ENCODE measurements at regions not wholly inside any gene's neighbourhood (a gene's known extent, or its start where the extent isn't known, plus 50 kb on each side); places are given as distances from the start of the nearest gene placed in this dataset.

DNA sequence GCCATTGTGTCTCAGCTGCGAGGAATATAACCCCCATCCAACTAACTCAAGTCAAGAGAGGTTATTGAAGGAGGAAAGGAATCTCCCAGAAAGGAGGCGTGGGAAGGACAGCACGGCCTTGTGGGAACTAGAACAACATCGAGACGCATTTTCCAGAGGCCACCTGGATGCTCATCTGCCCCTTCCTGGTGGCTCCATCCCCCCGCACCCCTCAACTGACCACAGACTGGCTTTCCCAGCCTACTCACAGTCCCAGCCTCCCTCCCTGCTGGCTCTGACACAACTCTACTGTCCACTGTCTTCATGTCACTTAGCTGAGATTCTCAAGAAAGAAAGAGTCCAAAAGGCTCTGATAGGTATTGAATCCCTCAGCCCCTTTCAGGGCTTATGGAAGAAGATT, 66.0 kb upstream of the CLMN start:
- no peak for TF ChIP-seq FOXP2 (optimal IDR thresholded peaks at IDR 0.05; ENCODE audit: borderline replicate concordance, extremely low read depth, extremely low read length, insufficient read depth)
- TF ChIP-seq SIN3A (IDR thresholded peaks at IDR 0.05; ENCODE audit: borderline replicate concordance, insufficient read depth, low read length): no peak
- TF ChIP-seq, protein P1, sequence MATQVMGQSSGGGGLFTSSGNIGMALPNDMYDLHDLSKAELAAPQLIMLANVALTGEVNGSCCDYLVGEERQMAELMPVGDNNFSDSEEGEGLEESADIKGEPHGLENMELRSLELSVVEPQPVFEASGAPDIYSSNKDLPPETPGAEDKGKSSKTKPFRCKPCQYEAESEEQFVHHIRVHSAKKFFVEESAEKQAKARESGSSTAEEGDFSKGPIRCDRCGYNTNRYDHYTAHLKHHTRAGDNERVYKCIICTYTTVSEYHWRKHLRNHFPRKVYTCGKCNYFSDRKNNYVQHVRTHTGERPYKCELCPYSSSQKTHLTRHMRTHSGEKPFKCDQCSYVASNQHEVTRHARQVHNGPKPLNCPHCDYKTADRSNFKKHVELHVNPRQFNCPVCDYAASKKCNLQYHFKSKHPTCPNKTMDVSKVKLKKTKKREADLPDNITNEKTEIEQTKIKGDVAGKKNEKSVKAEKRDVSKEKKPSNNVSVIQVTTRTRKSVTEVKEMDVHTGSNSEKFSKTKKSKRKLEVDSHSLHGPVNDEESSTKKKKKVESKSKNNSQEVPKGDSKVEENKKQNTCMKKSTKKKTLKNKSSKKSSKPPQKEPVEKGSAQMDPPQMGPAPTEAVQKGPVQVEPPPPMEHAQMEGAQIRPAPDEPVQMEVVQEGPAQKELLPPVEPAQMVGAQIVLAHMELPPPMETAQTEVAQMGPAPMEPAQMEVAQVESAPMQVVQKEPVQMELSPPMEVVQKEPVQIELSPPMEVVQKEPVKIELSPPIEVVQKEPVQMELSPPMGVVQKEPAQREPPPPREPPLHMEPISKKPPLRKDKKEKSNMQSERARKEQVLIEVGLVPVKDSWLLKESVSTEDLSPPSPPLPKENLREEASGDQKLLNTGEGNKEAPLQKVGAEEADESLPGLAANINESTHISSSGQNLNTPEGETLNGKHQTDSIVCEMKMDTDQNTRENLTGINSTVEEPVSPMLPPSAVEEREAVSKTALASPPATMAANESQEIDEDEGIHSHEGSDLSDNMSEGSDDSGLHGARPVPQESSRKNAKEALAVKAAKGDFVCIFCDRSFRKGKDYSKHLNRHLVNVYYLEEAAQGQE (IDR thresholded peaks at IDR 0.05; ENCODE audit: insufficient read depth in 1 of 2, low read depth in 2 of 2, low read length in 2 of 2): no peak
- no peak for TF ChIP-seq POLR2AphosphoS5 (IDR thresholded peaks at IDR 0.05; ENCODE audit: low read depth, low read length)
- no peak for TF ChIP-seq TAF1 (IDR thresholded peaks at IDR 0.05; ENCODE audit: borderline replicate concordance, insufficient read depth, low read length)

DNA sequence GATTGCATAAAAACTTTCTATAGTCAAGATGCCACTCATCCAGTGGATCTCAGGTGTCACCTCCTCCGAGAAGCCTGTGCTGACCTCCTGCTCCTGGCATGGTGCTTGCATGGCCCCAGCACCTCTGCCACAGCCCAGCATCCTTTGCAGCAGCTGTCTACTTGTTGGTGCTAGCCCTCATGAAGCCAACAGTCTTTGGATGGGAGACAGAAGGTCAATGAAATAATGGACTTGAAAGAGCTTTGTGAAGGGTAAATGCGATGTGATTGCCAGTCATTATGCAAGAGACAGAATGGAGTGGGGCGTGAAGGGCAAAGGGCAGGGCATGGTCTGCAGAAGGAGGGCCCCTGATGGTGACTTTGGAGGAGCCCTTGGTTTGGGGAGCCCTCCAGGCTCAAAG, 63.0 kb upstream of the CLMN start:
- TF ChIP-seq, protein P1 (IDR thresholded peaks at IDR 0.05; ENCODE audit: insufficient read depth in 1 of 2, low read depth in 2 of 2, low read length in 2 of 2): no peak
- TF ChIP-seq TAF1 (IDR thresholded peaks at IDR 0.05; ENCODE audit: borderline replicate concordance, insufficient read depth, low read length): no peak
- TF ChIP-seq FOXP2 (optimal IDR thresholded peaks at IDR 0.05; ENCODE audit: borderline replicate concordance, extremely low read depth, extremely low read length, insufficient read depth): no peak
- no peak for TF ChIP-seq POLR2AphosphoS5 (IDR thresholded peaks at IDR 0.05; ENCODE audit: low read depth, low read length)
- no peak for TF ChIP-seq SIN3A (IDR thresholded peaks at IDR 0.05; ENCODE audit: borderline replicate concordance, insufficient read depth, low read length)

DNA sequence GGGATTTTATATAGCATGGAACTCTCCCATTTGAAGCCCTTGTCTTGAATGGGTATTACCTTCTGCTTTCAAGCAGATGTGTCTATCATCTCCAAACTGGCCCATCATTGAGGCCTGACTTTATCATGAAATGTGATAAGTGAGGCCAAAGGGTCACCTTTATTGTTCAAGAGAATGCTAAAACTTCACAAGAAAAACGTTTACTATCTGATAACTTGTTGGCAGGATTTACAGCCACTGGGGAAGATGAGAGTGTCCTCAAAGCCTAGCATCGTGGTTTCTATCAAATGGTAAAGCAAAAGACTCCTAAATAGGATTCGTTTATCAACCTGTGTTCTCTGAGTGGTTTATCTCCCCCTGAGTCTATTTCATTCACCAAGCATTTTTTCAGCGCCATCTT, 62.0 kb upstream of the CLMN start:
- TF ChIP-seq TAF1 (IDR thresholded peaks at IDR 0.05; ENCODE audit: borderline replicate concordance, insufficient read depth, low read length) (no peak), POLR2AphosphoS5 (IDR thresholded peaks at IDR 0.05; ENCODE audit: low read depth, low read length) (no peak), FOXP2 (optimal IDR thresholded peaks at IDR 0.05; ENCODE audit: borderline replicate concordance, extremely low read depth, extremely low read length, insufficient read depth) (no peak), SIN3A (IDR thresholded peaks at IDR 0.05; ENCODE audit: borderline replicate concordance, insufficient read depth, low read length) (no peak)
- TF ChIP-seq, protein P1 (IDR thresholded peaks at IDR 0.05; ENCODE audit: insufficient read depth in 1 of 2, low read depth in 2 of 2, low read length in 2 of 2): no peak

DNA sequence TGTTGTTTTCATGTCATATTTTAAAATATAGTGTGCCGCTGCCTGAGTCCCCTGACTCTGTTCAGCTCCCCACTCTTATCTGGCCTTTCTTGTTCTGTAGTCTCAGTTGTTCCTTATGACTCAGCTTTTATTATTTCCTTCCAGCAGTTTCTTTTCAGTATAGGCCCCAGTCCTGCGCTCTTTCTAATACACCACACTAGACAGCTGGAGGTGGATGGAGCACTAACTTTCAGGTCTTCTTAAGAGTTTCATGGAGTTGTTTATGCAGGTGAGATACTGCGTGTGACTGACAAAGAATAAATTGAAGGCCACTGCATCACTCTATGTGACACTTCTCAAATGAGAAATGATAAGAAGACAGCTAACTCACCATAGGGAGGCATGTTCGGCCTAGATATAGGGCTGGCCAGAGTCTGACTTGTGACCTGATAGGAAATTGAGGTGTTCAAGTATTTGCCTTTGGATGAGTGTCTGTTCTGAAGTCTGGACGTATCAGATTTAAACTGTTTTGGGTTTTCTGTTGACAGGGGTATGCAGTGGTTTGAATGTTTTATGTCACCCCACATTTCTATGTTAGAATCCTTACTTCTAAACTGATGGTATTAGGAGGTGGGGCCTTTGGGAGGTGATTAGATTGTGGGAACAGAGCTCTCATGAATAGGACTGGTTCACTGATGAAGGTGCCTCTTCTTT, 60.8 kb upstream of the CLMN start:
- TF ChIP-seq POLR2AphosphoS5 (IDR thresholded peaks at IDR 0.05; ENCODE audit: low read depth, low read length): no peak
- no peak for TF ChIP-seq TAF1 (IDR thresholded peaks at IDR 0.05; ENCODE audit: borderline replicate concordance, insufficient read depth, low read length)
- TF ChIP-seq, protein P1 (IDR thresholded peaks at IDR 0.05; ENCODE audit: insufficient read depth in 1 of 2, low read depth in 2 of 2, low read length in 2 of 2): no peak
- TF ChIP-seq SIN3A (IDR thresholded peaks at IDR 0.05; ENCODE audit: borderline replicate concordance, insufficient read depth, low read length): no peak
- TF ChIP-seq FOXP2 (optimal IDR thresholded peaks at IDR 0.05; ENCODE audit: borderline replicate concordance, extremely low read depth, extremely low read length, insufficient read depth): no peak
